Ovary (tissue), 7 donors: ENCODE measurements at regions not wholly inside any gene's neighbourhood (a gene's known extent, or its start where the extent isn't known, plus 50 kb on each side); places are given as distances from the start of the nearest gene placed in this dataset.

Experiments used
- DNase-seq, 5 donors: peaks; one replicate each; pipeline ENCODE4 v3.0.0-alpha.2; 2019 to 2020
- H3K27ac ChIP-seq, 2 donors: fragments of 200-600 bp; one replicate each; pipeline versions ENCODE4 v1.5.1 to v1.8.0; 2019 to 2022
- H3K27me3 ChIP-seq: fragments of 200-600 bp; one replicate; pipeline ENCODE4 v1.8.0; 2022
- H3K36me3 ChIP-seq: fragments of 200-600 bp; sonication (generic); one replicate; pipeline ENCODE4 v1.5.1; 2019
- H3K4me1 ChIP-seq: one replicate; pipeline ENCODE4 v1.8.1; 2013; ENCODE audit warnings: mild to moderate bottlenecking, moderate library complexity; ENCODE audit not compliant: insufficient read depth
- H3K4me3 ChIP-seq: fragments of 200-600 bp; sonication (generic); one replicate; pipeline ENCODE4 v1.5.1; 2017
- H3K9me3 ChIP-seq, 2 donors: fragments of 200-600 bp in 1 of 2; sonication (generic) in 1 of 2; one replicate each; pipeline versions ENCODE4 v1.5.1 to v1.8.1; 2013 to 2019; ENCODE audit warnings: mild to moderate bottlenecking in 1 of 2, moderate library complexity in 1 of 2
- EP300 ChIP-seq: sonication (generic); formaldehyde crosslinking; IDR thresholded peaks from one replicate; pipeline ENCODE4 v1.6.1; 2017; ENCODE audit warnings: antibody characterized with exemption
- POLR2A ChIP-seq: fragments of 450-650 bp; IDR thresholded peaks from one replicate; pipeline ENCODE4 v1.6.1; 2017; ENCODE audit warnings: antibody characterized with exemption, mild to moderate bottlenecking, moderate library complexity
- whole genome bisulfite sequencing, 3 donors: extraction: QIAGEN DNeasy Blood & Tissue Kit in 1 of 3; methylation state at CpG; one replicate each; pipeline versions ENCODE4 v1.1.5 to v1.1.7; 2013 to 2017; 5-methylcytosine and 5-hydroxymethylcytosine counted together
- intact Hi-C, 4 donors: fragments of 100-400 bp; cut with DNase I; formaldehyde crosslinking; loops; one replicate each; pipeline versions ENCODE4 v1.11.0 to v1.15.1; 2022 to 2023
- TF ChIP-seq, protein P1 (sequence below), 3 donors: fragments of 450-650 bp in 2 of 3; fragments of 200-600 bp in 1 of 3; IDR thresholded peaks; one replicate each; pipeline versions ENCODE4 v1.5.1 to v1.8.0; 2016 to 2022; ENCODE audit warnings: antibody characterized with exemption in 3 of 3, mild to moderate bottlenecking in 1 of 3
- donor health status: DM: no; HTN: no; CAD: no; lungs with moderate emphysema.
- donor health status: DM: no; HTN: no; CAD: no.
- donor health status: Bipolar disorder and iron deficiency.
- donor health status: DM: no; HTN: no; CAD: no.
- donor health status: DM: yes; HTN: yes; CAD: no.

DNA sequence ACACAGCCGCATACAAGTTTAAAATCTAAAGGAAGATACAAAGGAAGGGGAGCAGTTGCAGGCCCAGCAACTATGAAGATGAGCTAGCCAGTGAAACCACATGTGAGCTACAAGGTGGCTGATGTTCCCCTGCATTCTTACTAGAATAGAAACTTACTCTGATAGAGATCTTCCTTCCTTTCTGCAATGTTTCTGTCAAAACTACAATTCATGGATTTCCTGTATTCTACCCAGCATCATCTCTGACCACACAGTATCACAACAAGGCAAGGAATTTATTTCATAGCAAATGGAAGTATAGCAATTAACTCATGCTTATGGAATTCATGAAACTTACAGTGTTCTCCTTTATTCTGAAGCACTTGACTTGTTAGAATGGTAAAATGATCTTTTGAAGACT lies 68.7 kb upstream of the AASS start:
- Histone ChIP-seq H3K27ac (no peak overlapping the region), H3K36me3 (no peaks in the 10 kb centered on the region), H3K27me3 (no peaks in the 10 kb centered on the region), H3K9me3 (no peaks in the 10 kb centered on the region), H3K4me1 (no peaks in the 10 kb centered on the region), H3K4me3 (no peak overlapping the region)
- 80 to 91% (median 86%) methylated on average over 1 of the region's 1 CpG for WGBS, 3 donors
- intact Hi-C loops: no loop called here
- no peak for DNase-seq
- no peak for TF ChIP-seq POLR2A
- no peak for TF ChIP-seq EP300
- TF ChIP-seq, protein P1, sequence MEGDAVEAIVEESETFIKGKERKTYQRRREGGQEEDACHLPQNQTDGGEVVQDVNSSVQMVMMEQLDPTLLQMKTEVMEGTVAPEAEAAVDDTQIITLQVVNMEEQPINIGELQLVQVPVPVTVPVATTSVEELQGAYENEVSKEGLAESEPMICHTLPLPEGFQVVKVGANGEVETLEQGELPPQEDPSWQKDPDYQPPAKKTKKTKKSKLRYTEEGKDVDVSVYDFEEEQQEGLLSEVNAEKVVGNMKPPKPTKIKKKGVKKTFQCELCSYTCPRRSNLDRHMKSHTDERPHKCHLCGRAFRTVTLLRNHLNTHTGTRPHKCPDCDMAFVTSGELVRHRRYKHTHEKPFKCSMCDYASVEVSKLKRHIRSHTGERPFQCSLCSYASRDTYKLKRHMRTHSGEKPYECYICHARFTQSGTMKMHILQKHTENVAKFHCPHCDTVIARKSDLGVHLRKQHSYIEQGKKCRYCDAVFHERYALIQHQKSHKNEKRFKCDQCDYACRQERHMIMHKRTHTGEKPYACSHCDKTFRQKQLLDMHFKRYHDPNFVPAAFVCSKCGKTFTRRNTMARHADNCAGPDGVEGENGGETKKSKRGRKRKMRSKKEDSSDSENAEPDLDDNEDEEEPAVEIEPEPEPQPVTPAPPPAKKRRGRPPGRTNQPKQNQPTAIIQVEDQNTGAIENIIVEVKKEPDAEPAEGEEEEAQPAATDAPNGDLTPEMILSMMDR (IDR thresholded peaks at IDR 0.05): no peak

DNA sequence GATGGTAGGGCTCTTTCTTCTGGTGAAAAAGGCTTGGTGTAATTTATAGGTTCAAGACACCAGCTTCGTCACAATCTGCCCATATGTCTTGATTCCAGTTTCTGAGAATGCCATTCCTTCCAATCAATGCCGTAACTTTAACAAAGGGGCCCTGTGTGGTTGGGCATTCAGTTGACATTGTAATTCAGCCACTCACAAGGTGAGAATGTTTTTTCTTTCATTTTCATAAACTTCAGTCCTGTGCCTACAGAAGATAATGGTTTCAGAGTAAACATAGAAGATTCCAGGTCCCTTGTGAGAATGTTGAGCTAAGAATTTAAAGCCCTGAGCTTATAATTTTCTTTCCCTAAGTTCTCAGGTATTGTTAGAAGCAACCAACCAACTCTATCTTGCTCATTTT lies 67.3 kb upstream of the AASS start:
- intact Hi-C loops: no loop called here
- TF ChIP-seq, protein P1 (IDR thresholded peaks at IDR 0.05): no peak
- TF ChIP-seq POLR2A: no peak
- no peak for TF ChIP-seq EP300
- 84 to 95% (median 87%) methylated on average over 2 of the region's 2 CpGs for WGBS, 3 donors

DNA sequence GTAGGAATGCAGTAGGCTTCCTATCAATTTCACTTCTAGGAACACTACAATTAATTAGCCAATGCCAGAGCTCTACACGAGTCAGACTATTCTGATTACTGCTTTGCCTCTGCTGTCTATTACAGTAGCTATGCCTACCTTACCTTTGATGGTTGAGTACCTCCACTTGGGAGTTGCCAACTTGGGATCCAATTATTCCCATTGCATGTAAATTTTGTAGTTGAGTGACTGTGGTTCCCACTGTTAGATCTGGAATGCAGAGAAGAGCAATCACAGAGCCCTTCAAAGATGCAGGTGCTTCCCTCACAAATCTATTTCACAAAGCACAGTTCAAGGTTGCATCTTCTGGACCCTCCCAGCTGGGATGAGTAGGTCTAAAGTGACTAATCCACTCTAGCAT lies 62.9 kb upstream of the AASS start:
- no peaks in the 10 kb centered on the region for H3K9me3 ChIP-seq
- DNase-seq: no peak
- no peak overlapping the region for H3K27ac ChIP-seq
- H3K36me3 ChIP-seq: no peaks in the 10 kb centered on the region
- no peaks in the 10 kb centered on the region for H3K27me3 ChIP-seq
- intact Hi-C loops: no loop called here
- TF ChIP-seq, protein P1 (IDR thresholded peaks at IDR 0.05): no peak
- TF ChIP-seq POLR2A (no peak), EP300 (no peak)
- H3K4me3 ChIP-seq: no peak overlapping the region
- 90 to 92% (median 91%) methylated on average over 1 of the region's 1 CpG for WGBS, 3 donors
- no peaks in the 10 kb centered on the region for H3K4me1 ChIP-seq

More for the DNA sequence above, 67.3 kb upstream of the AASS start:
- Histone ChIP-seq H3K27ac (no peak overlapping the region), H3K4me1 (no peaks in the 10 kb centered on the region), H3K36me3 (no peaks in the 10 kb centered on the region), H3K4me3 (no peak overlapping the region), H3K27me3 (no peaks in the 10 kb centered on the region), H3K9me3 (no peaks in the 10 kb centered on the region)
- no peak for DNase-seq

DNA sequence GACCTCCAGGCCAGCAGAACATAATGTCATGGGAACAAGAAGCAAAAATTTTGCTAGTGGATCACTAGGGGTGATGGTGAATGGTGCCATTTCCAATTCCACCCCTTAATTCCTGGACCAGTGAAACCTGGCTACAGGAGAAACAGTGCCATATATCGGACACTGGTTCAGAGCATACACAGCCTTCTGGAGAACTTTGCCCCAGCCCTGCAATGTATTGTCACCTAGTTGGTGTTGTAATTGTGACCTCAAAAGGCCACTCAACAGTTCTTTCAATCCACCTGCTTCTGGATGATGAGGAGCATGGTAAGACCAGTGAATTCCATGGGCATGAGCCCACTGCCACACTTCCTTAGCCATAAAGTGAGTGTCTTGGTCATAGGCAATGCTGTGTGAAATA lies 59.8 kb upstream of the AASS start:
- Histone ChIP-seq H3K9me3 (no peaks in the 10 kb centered on the region), H3K4me1 (no peaks in the 10 kb centered on the region), H3K27me3 (no peaks in the 10 kb centered on the region), H3K4me3 (no peak overlapping the region), H3K27ac (no peak overlapping the region), H3K36me3 (no peaks in the 10 kb centered on the region)
- no peak for DNase-seq
- WGBS, 3 donors: 94 to 100% (median 98%) methylated on average over 1 of the region's 1 CpG
- TF ChIP-seq POLR2A (no peak), EP300 (no peak)
- TF ChIP-seq, protein P1 (IDR thresholded peaks at IDR 0.05): no peak
- intact Hi-C loops: no loop called here

DNA sequence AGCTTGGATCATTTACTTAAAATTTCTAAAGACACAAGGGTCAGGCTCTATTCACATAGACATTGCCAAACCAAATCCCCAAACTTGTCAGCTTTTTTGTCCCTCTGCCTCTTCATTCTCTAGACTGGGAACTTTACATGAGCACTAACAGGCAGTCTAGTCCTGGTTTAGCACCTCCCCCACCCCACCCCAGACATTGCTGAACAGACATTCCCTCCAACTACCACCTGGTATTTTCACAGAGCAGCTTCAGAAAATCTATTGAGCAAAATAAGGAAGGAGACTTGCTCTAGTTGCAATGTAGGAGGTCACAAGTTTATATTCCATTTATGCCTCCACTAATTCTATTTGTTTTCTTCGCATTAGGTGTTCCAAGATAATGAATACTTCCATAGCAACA lies 56.8 kb upstream of the AASS start:
- Histone ChIP-seq H3K9me3 (no peaks in the 10 kb centered on the region), H3K4me1 (no peaks in the 10 kb centered on the region), H3K27ac (no peak overlapping the region), H3K27me3 (no peaks in the 10 kb centered on the region), H3K4me3 (no peak overlapping the region), H3K36me3 (no peaks in the 10 kb centered on the region)
- no peak for DNase-seq
- TF ChIP-seq, protein P1 (IDR thresholded peaks at IDR 0.05): no peak
- TF ChIP-seq POLR2A: no peak
- intact Hi-C loops: no loop called here
- 80 to 89% (median 85%) methylated on average over 1 of the region's 1 CpG for WGBS, 3 donors
